T-helper 9 cell (primary cell): ENCODE measurements at regions not wholly inside any gene's neighbourhood (a gene's known extent, or its start where the extent isn't known, plus 50 kb on each side); places are given as distances from the start of the nearest gene placed in this dataset.

ENCODE experiments used
- DNase-seq: peaks from one replicate; pipeline ENCODE4 v3.0.0-alpha.2; 2020

DNA sequence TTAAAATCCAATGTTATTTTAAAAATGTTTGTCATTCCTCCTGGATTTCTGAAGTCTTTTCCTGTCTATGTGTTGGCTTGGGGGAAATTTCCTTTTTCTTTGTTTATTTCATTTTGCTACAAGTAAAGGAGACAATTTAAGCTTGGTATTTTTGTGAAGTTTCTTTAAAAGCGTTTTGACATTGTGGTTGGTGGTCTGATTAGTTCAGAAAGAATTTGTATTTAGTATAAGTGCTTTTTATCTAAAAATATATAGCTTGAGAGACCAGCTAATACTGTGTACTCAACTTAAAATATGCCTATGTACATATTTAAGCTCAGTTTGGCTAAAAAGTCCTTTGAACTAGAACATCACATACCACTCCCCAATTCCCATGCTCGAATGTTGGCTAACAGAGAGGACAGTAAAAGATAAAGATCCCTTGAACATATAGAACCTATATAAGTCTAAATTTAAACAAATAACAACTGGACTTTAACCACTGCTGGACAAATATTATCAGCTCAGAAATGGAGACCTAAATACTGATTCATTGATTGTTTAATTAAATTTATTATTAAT is 237.6 kb downstream of the TLE4 start:
- no peak for DNase-seq

DNA sequence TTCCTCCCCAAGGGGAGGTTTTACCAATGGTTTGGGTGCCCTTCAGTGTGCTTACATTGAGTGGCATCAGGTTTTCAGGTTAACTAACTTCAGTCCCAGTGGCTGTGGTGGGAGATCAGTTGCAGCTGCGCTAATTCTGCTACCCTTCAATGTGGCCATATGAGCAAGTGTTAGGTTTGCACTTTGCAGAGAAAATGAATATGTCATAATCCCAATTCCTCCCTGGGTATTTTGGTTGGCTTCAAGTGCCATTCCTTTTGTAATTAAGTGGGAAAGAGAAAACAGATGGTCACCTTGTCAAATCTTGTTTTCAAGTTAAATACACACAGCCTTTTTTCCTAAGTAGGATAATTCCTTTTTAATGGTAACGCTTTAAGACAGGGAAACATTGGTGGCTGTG is 236.2 kb downstream of the TLE4 start:
- DNase-seq = no peak

DNA sequence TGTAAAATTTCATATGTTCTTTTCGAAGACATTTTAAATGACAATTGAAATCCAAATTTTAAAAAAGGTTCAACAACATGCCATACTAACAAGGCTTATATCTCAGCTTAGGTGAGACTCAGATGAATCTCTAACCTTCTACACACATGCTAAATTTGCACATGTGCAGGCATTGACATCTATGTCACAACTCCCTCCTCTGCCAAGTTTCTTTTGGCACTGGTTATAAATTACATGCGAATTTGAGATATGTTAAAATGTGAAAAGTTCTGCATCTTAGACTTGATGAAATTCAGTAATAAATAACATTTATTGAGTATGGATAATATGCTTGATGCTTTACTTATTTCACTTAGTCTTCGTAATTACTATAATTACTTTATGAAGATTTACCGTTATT is 234.3 kb downstream of the TLE4 start:
- DNase-seq = no peak

DNA sequence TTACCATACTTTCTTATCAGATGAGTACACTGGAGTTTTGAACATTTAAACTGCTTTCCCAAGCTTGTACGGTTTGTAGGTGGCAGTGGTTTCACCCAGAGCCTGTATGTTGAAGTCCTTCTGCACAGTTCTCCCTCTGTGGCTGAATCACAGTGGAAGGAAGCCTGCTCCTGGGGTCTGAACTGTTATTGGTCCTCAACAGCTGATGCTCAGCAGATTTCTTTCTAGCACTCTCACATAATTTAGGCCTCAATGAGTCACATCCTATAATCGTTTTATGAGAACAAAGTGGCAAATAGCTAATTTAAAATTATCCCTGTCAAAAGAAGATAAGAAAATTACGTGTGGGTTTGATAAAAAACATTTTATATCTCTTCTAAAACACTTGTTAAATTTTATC is 229.7 kb downstream of the TLE4 start:
- DNase-seq = no peak

DNA sequence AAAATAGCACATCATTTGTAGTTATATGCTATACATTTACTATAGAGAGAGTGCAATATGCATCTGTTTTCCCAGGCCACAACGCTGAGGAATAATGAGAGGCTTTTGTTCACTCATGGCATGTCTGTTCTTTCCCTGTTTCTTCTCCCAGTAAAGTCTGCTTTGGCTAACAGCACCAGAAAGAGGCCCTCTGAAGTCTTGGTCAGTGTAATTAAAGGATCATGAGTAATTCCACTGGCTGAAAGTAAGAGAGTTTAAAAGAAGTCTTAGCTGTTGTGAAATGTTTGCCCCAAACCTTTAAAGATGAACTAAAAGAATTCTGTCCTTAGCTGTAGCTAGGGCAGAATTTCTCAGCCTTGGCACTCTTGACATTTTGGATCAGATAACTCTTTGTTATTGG is 228.8 kb downstream of the TLE4 start:
- no peak for DNase-seq

DNA sequence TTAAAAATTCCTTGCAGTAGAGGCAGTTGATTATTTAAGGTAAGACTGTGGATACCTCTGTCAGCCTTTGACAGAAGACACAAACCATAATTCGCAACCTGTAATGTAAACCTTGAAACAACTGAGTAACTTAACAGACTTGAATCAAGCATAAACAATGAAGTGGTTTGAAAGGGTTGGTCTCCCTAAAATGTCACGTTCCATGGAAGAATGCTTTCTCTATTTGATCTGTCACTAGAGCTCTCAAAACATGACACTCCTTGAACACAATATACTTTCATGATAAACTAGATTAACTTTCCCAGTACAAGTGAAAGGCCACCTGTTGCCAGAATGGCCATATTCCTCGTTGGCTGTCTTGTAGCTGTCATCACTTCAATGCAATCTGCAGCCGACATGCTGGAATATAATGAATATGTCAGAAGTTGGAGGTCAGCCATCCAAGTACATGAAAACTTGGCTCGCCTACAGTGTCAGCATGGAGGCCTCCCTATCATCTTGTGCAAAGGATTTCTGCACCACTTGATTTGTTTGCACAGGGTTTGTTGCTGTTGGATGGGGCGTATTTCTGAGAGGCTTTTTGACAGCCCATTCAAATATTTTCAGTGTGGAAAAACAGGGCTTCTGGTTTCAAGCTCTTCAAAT is 228.0 kb downstream of the TLE4 start:
- no peak for DNase-seq

DNA sequence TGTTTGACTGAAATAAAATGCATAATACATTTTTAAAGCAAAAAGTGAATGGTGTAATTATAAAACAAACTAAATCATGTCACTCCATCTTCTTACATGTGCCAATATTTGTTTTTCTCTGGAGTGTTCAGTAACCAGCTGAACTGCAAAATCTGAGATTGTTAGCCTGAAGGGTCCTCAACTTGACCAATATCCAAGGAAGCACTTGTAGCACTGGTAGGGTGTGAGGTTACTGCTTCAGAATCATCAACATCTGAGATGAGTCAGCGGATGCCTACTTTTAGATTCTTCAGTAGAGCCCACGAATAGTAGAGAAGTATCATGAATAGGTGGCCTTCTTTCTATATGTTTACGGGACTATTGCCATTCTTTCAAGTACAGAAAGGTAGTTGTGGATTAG is 226.7 kb downstream of the TLE4 start:
- DNase-seq = no peak

DNA sequence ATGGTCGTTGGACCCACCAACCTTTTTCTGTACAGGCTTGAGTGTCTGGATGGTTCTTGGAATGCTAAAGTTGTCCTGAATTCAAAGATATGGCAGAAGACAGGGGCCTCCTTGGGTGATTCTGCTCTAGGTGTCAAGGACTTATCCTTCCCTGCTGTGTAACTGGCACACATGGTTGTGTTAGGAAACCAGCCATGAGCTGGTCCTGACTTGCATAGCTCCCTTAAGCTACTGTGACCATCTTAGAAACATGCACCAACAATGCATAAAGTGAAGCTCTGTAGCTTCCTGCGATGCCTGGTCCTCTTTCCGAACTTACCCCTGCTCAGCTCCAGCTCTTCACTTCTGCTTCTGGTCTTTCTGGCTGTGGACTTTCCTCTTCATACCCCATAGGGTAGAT is 224.6 kb downstream of the TLE4 start:
- DNase-seq = no peak

DNA sequence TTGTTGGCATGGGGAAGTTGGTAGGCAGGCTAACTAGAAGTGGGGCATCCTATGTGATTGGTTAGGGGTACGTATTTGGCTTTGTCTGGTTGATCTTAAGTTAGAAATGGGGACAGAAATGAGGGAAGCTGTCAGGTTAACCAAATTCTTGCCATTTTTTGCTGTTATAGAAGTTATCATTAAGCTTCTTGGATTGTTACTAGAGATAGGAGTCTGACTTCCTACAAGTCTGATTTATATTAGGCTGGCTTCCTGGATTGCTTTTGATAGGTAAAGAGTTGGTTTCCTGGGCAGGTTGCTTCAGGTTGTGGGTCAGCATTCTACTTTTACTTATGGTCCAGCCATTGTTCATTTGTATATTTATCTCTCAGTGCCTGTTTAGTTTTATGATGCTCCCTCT is 216.9 kb downstream of the TLE4 start:
- DNase-seq = no peak

DNA sequence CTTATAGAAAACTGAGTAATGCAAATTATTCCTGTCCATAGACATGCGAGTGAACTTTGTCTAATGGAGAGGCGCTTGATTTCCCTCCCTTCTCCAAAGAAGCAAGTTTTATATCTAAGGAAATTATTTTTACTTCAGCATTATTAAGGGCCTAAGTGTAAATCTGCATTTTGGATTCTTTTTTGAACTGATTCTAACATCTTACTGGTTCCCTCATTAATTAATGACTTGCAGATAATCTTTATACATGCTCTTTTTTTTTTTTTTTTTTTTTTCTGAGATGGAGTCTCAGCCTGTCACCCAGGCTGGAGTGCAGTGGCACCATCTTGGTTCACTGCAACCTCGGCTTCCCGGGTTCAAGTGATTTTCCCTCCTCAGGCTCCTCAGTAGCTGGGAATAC is 209.5 kb downstream of the TLE4 start:
- DNase-seq = no peak

DNA sequence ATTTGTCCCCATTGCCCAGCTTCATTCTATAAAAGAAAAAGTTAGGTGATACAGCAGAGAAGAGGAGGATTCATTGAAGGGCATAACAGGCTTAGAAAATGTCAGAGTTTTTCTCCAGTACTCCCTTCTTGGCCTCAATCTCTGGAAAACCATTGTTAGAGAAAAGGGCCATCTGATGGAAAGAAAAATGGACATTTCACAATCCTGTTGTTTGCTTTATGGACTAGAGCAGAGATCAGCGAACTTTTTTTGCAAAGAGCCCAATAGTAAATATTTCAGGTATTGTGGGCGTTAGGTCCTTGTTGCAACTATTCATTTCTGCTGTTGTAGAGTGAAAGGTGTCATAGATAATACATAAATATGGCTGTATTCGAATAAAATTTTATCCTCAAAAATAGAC is 208.8 kb downstream of the TLE4 start:
- DNase-seq = no peak

DNA sequence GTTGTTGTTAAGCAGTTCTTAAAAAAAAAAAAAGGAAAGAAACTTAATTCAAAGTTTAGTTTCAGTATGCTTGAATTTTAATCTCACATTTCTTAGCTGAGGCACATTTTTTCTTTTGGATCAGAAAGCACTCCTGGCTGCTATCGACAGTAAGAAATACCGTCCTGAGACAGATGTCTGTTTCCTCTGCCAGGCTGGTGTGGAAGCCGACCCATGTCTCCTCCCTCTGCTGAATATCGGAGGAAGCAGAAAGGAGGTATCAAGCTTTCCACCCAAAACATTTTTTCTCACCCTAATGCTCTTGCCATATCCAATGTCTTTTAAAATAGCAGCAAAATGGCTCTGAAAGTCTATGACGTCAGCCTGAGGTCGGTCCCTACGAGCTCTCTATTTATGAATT is 208.1 kb downstream of the TLE4 start:
- no peak for DNase-seq

DNA sequence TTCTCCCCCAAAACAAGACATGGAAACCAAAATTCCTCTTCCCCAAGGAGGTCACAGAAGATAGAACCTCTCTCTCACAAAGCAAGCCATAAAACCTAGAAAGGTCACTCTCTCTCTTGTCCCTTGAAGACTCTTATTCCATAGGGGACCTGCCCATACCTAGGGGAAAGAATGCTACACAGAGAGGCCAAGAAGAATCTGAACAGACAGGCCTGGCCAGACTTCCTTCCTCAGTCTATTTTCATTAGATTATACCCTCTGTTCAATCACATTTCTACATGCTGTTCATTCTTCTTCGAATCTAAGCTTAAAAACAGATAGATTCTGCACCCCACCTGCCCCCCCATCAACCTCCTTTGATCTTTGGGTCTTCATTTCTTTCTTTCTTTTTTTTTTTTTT is 206.8 kb downstream of the TLE4 start:
- no peak for DNase-seq

DNA sequence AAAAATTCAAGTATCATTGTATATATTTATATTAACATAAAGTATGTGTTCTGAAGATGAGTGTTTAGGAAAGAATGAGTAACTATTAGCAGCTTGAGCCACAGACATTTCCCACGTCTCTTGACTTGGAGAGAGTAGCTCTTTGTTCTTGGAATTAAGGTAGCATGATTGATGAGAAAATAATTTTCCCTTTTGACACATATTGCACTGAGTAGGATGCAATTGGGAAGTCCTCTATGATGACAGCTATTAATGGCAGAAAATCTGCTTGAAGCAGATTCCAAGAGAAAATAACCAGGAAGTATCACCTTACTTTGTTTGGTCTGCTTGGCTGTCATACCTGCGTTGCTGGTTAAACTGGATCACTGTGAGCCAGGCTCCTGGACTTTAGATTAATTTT is 204.8 kb downstream of the TLE4 start:
- DNase-seq = no peak
